Neural cell (in vitro differentiated cells): ENCODE measurements at regions not wholly inside any gene's neighbourhood (a gene's known extent, or its start where the extent isn't known, plus 50 kb on each side); places are given as distances from the start of the nearest gene placed in this dataset.

ENCODE experiments used
- H2AFZ ChIP-seq: fragments of 200-600, 300-800 bp; sonication (generic), shearing (Covaris generic); 2 replicates; pipeline ENCODE4 v1.6.0; 2014; ENCODE audit warnings: low read depth, mild to moderate bottlenecking, antibody characterized with exemption, low read length, moderate library complexity
- H3F3A ChIP-seq: fragments of 200-600 bp; shearing (Covaris generic); 2 replicates; pipeline ENCODE4 v1.6.1; 2016; ENCODE audit warnings: mild to moderate bottlenecking, moderate library complexity, mixed read lengths, antibody characterized with exemption, low read length; ENCODE audit not compliant: insufficient read depth, poor library complexity, severe bottlenecking
- H3K27ac ChIP-seq: fragments of 200-600, 300-800 bp; sonication (generic), shearing (Covaris generic); 2 replicates; pipeline ENCODE4 v1.5.1; 2014; ENCODE audit warnings: mild to moderate bottlenecking, low read length, moderate library complexity
- H3K27me3 ChIP-seq: fragments of 300-800, 200-600 bp; sonication (generic), shearing (Covaris generic); 2 replicates; pipeline ENCODE4 v1.6.0; 2014; ENCODE audit warnings: mild to moderate bottlenecking, low read depth, low read length, moderate library complexity; ENCODE audit not compliant: insufficient read depth
- H3K36me3 ChIP-seq: fragments of 300-800, 200-600 bp; sonication (generic), shearing (Covaris generic); 2 replicates; pipeline ENCODE4 v1.5.1; 2014; ENCODE audit warnings: mild to moderate bottlenecking, antibody characterized with exemption, low read length, moderate library complexity; ENCODE audit not compliant: insufficient read depth
- H3K4me2 ChIP-seq: fragments of 300-800, 200-600 bp; sonication (generic), shearing (Covaris generic); 2 replicates; pipeline ENCODE4 v1.6.0; 2014; ENCODE audit warnings: mild to moderate bottlenecking, low read length
- H3K4me3 ChIP-seq: fragments of 300-800, 200-600 bp; sonication (generic), shearing (Covaris generic); 2 replicates; pipeline ENCODE4 v1.5.1; 2014; ENCODE audit warnings: mild to moderate bottlenecking, low read length, moderate library complexity
- H3K79me2 ChIP-seq: fragments of 200-600 bp; shearing (Covaris generic); replicated peaks from 2 replicates; pipeline ENCODE4 v1.6.0; 2014; ENCODE audit warnings: mild to moderate bottlenecking, low read length, moderate library complexity; ENCODE audit not compliant: insufficient read depth
- H3K9ac ChIP-seq: fragments of 300-800, 200-600 bp; sonication (generic), shearing (Covaris generic); 2 replicates; pipeline ENCODE4 v1.6.1; 2016; ENCODE audit warnings: mild to moderate bottlenecking, low read length, mixed read lengths
- H3K9me2 ChIP-seq: fragments of 200-600 bp; shearing (Covaris generic); 2 replicates; pipeline ENCODE4 v1.6.1; 2016; ENCODE audit warnings: mild to moderate bottlenecking, low read length, mixed read lengths; ENCODE audit not compliant: insufficient read depth
- H3K9me3 ChIP-seq: fragments of 200-600, 300-800 bp; sonication (generic), shearing (Covaris generic); 2 replicates; pipeline ENCODE4 v1.6.1; 2016; ENCODE audit warnings: mild to moderate bottlenecking, mixed run types, low read length, moderate library complexity, mixed read lengths
- H4K20me1 ChIP-seq: fragments of 200-600 bp; shearing (Covaris generic); 2 replicates; pipeline ENCODE4 v1.6.1; 2016; ENCODE audit warnings: mild to moderate bottlenecking, mixed run types; ENCODE audit not compliant: insufficient read depth
- EP300 ChIP-seq: fragments of 450-650 bp; conservative IDR thresholded peaks from 2 replicates; pipeline ENCODE4 v1.6.1; 2014; ENCODE audit warnings: antibody characterized with exemption, mild to moderate bottlenecking, moderate library complexity; ENCODE audit not compliant: poor library complexity, severe bottlenecking
- EZH2 ChIP-seq: fragments of 200-600, 300-800 bp; shearing (Covaris generic), sonication (generic); IDR thresholded peaks from 2 replicates; pipeline ENCODE4 v1.6.1; 2014; ENCODE audit warnings: antibody characterized with exemption, low read length, borderline replicate concordance, mild to moderate bottlenecking; ENCODE audit not compliant: insufficient read depth, poor library complexity, severe bottlenecking
- MXI1 ChIP-seq: fragments of 450-650 bp; conservative IDR thresholded peaks from 2 replicates; pipeline ENCODE4 v1.6.1; 2014; ENCODE audit warnings: antibody characterized with exemption, mild to moderate bottlenecking; ENCODE audit not compliant: poor library complexity, severe bottlenecking
- POLR2AphosphoS5 ChIP-seq: IDR thresholded peaks from 2 replicates; pipeline ENCODE4 v1.6.1; 2012
- RAD21 ChIP-seq: fragments of 450-650 bp; conservative IDR thresholded peaks from 2 replicates; pipeline ENCODE4 v1.6.1; 2014; ENCODE audit warnings: antibody characterized with exemption, mild to moderate bottlenecking, moderate library complexity
- SMC3 ChIP-seq: fragments of 450-650 bp; conservative IDR thresholded peaks from 2 replicates; pipeline ENCODE4 v1.6.1; 2014; ENCODE audit warnings: antibody characterized with exemption, mild to moderate bottlenecking, moderate library complexity; ENCODE audit not compliant: poor library complexity
- TAF1 ChIP-seq: IDR thresholded peaks from 2 replicates; pipeline ENCODE4 v1.6.1; 2012; ENCODE audit warnings: low read depth
- TF ChIP-seq, protein P1 (sequence below): fragments of 450-650 bp; IDR thresholded peaks from 2 replicates; pipeline ENCODE4 v1.5.1; 2014; ENCODE audit warnings: antibody characterized with exemption, mild to moderate bottlenecking, moderate library complexity; ENCODE audit not compliant: poor library complexity, severe bottlenecking
- TF ChIP-seq, protein P2 (sequence below): IDR thresholded peaks from 2 replicates; pipeline ENCODE4 v1.6.1; 2012; ENCODE audit warnings: borderline replicate concordance

DNA sequence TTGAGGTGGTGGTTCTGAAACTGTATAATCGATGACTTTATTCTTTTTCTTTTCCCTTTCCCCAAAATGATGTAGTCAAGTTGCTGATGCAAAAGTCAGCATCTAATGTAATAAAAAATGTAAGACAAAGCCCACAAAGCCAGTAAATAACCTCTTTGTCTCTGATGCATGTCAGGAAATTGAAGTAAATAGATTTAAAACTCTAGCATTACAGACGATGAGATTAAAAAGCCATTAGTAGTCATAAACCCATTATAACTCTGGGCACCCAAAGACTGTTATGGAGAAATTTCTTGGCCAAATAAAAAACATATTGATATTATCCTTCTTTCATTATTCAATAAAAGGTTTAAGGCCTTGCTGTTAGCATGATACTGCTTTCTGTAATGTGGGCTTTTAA, 548.7 kb downstream of the TUSC1 start:
- TF ChIP-seq POLR2AphosphoS5 (no peak), EP300 (no peak), MXI1 (no peak), SMC3 (no peak), EZH2 (no peak), RAD21 (no peak), TAF1 (no peak)
- TF ChIP-seq, protein P1, sequence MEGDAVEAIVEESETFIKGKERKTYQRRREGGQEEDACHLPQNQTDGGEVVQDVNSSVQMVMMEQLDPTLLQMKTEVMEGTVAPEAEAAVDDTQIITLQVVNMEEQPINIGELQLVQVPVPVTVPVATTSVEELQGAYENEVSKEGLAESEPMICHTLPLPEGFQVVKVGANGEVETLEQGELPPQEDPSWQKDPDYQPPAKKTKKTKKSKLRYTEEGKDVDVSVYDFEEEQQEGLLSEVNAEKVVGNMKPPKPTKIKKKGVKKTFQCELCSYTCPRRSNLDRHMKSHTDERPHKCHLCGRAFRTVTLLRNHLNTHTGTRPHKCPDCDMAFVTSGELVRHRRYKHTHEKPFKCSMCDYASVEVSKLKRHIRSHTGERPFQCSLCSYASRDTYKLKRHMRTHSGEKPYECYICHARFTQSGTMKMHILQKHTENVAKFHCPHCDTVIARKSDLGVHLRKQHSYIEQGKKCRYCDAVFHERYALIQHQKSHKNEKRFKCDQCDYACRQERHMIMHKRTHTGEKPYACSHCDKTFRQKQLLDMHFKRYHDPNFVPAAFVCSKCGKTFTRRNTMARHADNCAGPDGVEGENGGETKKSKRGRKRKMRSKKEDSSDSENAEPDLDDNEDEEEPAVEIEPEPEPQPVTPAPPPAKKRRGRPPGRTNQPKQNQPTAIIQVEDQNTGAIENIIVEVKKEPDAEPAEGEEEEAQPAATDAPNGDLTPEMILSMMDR = no peak
- TF ChIP-seq, protein P2, sequence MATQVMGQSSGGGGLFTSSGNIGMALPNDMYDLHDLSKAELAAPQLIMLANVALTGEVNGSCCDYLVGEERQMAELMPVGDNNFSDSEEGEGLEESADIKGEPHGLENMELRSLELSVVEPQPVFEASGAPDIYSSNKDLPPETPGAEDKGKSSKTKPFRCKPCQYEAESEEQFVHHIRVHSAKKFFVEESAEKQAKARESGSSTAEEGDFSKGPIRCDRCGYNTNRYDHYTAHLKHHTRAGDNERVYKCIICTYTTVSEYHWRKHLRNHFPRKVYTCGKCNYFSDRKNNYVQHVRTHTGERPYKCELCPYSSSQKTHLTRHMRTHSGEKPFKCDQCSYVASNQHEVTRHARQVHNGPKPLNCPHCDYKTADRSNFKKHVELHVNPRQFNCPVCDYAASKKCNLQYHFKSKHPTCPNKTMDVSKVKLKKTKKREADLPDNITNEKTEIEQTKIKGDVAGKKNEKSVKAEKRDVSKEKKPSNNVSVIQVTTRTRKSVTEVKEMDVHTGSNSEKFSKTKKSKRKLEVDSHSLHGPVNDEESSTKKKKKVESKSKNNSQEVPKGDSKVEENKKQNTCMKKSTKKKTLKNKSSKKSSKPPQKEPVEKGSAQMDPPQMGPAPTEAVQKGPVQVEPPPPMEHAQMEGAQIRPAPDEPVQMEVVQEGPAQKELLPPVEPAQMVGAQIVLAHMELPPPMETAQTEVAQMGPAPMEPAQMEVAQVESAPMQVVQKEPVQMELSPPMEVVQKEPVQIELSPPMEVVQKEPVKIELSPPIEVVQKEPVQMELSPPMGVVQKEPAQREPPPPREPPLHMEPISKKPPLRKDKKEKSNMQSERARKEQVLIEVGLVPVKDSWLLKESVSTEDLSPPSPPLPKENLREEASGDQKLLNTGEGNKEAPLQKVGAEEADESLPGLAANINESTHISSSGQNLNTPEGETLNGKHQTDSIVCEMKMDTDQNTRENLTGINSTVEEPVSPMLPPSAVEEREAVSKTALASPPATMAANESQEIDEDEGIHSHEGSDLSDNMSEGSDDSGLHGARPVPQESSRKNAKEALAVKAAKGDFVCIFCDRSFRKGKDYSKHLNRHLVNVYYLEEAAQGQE = no peak
- H4K20me1 ChIP-seq = no peaks in the 10 kb centered on the region
- no peaks in the 10 kb centered on the region for H3K9me2 ChIP-seq
- no peaks in the 10 kb centered on the region for H3K36me3 ChIP-seq
- no peaks in the 10 kb centered on the region for H3K27me3 ChIP-seq
- H3K4me2 ChIP-seq = no peak overlapping the region
- no peak overlapping the region for H3K4me3 ChIP-seq
- no peaks in the 10 kb centered on the region for H3K9me3 ChIP-seq
- no peaks in the 10 kb centered on the region for H3K79me2 ChIP-seq
- no peak overlapping the region for H3K9ac ChIP-seq
- H2AFZ ChIP-seq = no peak overlapping the region
- H3F3A ChIP-seq = no peaks in the 10 kb centered on the region
- H3K27ac ChIP-seq = no peak overlapping the region

DNA sequence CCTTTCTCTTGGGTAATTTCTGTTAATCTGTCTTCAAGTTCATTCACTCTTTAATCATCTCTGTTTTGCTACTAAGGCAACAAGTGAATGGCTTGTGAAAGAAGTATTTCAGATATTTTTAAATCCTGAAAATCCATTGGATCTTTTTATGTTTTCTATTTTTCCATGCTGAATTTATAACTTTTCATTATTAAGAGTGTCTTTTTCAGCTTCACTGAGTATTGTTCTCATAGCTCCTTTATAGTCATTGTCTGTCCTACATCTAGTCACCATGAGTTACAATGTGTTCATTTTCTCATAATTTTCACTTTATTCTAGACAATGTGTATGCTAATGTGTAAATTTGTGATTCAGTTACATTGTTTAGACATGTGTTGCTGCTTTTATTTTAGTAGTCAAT, 556.4 kb downstream of the TUSC1 start:
- no peak overlapping the region for H2AFZ ChIP-seq
- no peaks in the 10 kb centered on the region for H4K20me1 ChIP-seq
- no peak overlapping the region for H3K4me3 ChIP-seq
- no peak overlapping the region for H3K4me2 ChIP-seq
- no peaks in the 10 kb centered on the region for H3K9me3 ChIP-seq
- H3K9ac ChIP-seq = no peak overlapping the region
- TF ChIP-seq, protein P2 = no peak
- TF ChIP-seq EZH2 = no peak
- no peak for TF ChIP-seq MXI1
- TF ChIP-seq, protein P1 = no peak
- no peak for TF ChIP-seq TAF1
- TF ChIP-seq RAD21 = no peak
- no peak for TF ChIP-seq POLR2AphosphoS5
- no peak for TF ChIP-seq SMC3
- TF ChIP-seq EP300 = no peak
- H3K27ac ChIP-seq = no peak overlapping the region
- H3K9me2 ChIP-seq = no peaks in the 10 kb centered on the region
- H3K27me3 ChIP-seq = peaks cover 10% of the 10 kb centered on the region
- H3K79me2 ChIP-seq = no peaks in the 10 kb centered on the region
- no peaks in the 10 kb centered on the region for H3K36me3 ChIP-seq
- H3F3A ChIP-seq = no peaks in the 10 kb centered on the region
